Esophagus muscularis mucosa (tissue), 4 donors: ENCODE measurements at regions not wholly inside any gene's neighbourhood (a gene's known extent, or its start where the extent isn't known, plus 50 kb on each side); places are given as distances from the start of the nearest gene placed in this dataset.

Experiments used
- DNase-seq: peaks from one replicate; pipeline ENCODE4 v3.0.0-alpha.2; 2017; ENCODE audit errors: extremely low spot score
- H3K27ac ChIP-seq, 4 donors: fragments of 200-600 bp; sonication (generic); replicated peaks in 1 of 4; 1 replicate in 3 of 4; 2 replicates in 1 of 4; pipeline ENCODE4 v1.5.1; 2016 to 2019; ENCODE audit warnings: mild to moderate bottlenecking in 1 of 4
- H3K27me3 ChIP-seq, 4 donors: fragments of 200-600 bp; sonication (generic); one replicate each; pipeline versions ENCODE4 v1.5.1 to v1.6.0; 2016 to 2019
- H3K36me3 ChIP-seq, 4 donors: fragments of 200-600 bp; sonication (generic); one replicate each; pipeline ENCODE4 v1.5.1; 2016 to 2019
- H3K4me1 ChIP-seq, 4 donors: fragments of 200-600 bp; sonication (generic); one replicate each; pipeline ENCODE4 v1.5.1; 2016 to 2019
- H3K4me3 ChIP-seq, 4 donors: fragments of 200-600 bp; sonication (generic); 1 replicate in 2 of 4; 2 replicates in 2 of 4; pipeline ENCODE4 v1.5.1; 2016 to 2019; ENCODE audit warnings: mild to moderate bottlenecking in 4 of 4, moderate library complexity in 1 of 4
- H3K9me3 ChIP-seq, 4 donors: fragments of 200-600 bp; sonication (generic); 1 replicate in 3 of 4; 2 replicates in 1 of 4; pipeline ENCODE4 v1.5.1; 2016 to 2019
- CTCF ChIP-seq, 3 experiments: fragments of 200-600 bp in 2 of 3; fragments of 450-650 bp in 1 of 3; sonication (generic) in 2 of 3; IDR thresholded peaks; one replicate each; pipeline ENCODE4 v1.5.1; 2017 to 2019; ENCODE audit warnings: antibody characterized with exemption in 3 of 3, mild to moderate bottlenecking in 2 of 3, moderate library complexity in 1 of 3
- EP300 ChIP-seq: sonication (generic); formaldehyde crosslinking; IDR thresholded peaks from one replicate; pipeline ENCODE4 v1.6.1; 2017; ENCODE audit warnings: antibody characterized with exemption
- POLR2A ChIP-seq: fragments of 450-650 bp; IDR thresholded peaks from one replicate; pipeline ENCODE4 v1.6.1; 2017; ENCODE audit warnings: antibody characterized with exemption, moderate library complexity, mild to moderate bottlenecking, low read depth
- POLR2AphosphoS5 ChIP-seq, 2 donors: sonication (generic); formaldehyde crosslinking; IDR thresholded peaks; one replicate each; pipeline ENCODE4 v1.6.1; 2017; ENCODE audit warnings: antibody characterized with exemption in 2 of 2
- WGBS: methylation state at CpG from one replicate; pipeline ENCODE4 v1.1.5; 2018; 5-methylcytosine and 5-hydroxymethylcytosine counted together
- intact Hi-C: fragments of 100-400 bp; cut with DNase I; formaldehyde crosslinking; loops from one replicate; pipeline ENCODE4 v1.15.1; 2023

- intact Hi-C loops = no loop called here
- no peaks in the 10 kb centered on the region for H3K9me3 ChIP-seq
- 26% methylated on average over 3 of the region's 3 CpGs for WGBS
- no peak for TF ChIP-seq EP300
- no peaks in the 10 kb centered on the region for H3K36me3 ChIP-seq
- no peak overlapping the region for H3K27ac ChIP-seq
- no peaks in the 10 kb centered on the region for H3K4me1 ChIP-seq
- no peak overlapping the region for H3K4me3 ChIP-seq
- H3K27me3 ChIP-seq = no peaks in the 10 kb centered on the region
- DNase-seq = no peak
Observed at GRCh38 chr3:117567382-117567781, 857.8 kb downstream of the TUSC7 start.

GRCh38 chr3:117567906-117568305, 858.3 kb downstream of the TUSC7 start:
- no peaks in the 10 kb centered on the region for H3K27me3 ChIP-seq
- H3K9me3 ChIP-seq = no peaks in the 10 kb centered on the region
- intact Hi-C loops = no loop called here
- no peaks in the 10 kb centered on the region for H3K36me3 ChIP-seq
- no peak overlapping the region for H3K27ac ChIP-seq
- H3K4me1 ChIP-seq = no peaks in the 10 kb centered on the region
- no peak for DNase-seq
- no peak overlapping the region for H3K4me3 ChIP-seq
- TF ChIP-seq CTCF (IDR thresholded peaks at IDR 0.05) = no peak
- no peak for TF ChIP-seq POLR2A
- no peak for TF ChIP-seq POLR2AphosphoS5 (IDR thresholded peaks at IDR 0.05)
- no peak for TF ChIP-seq EP300

GRCh38 chr3:117572786-117573185, 863.2 kb downstream of the TUSC7 start:
- Histone ChIP-seq H3K27me3 (no peaks in the 10 kb centered on the region), H3K9me3 (no peaks in the 10 kb centered on the region), H3K4me1 (no peaks in the 10 kb centered on the region), H3K4me3 (no peak overlapping the region), H3K36me3 (no peaks in the 10 kb centered on the region), H3K27ac (no peak overlapping the region)
- DNase-seq = no peak
- intact Hi-C loops = no loop called here
- TF ChIP-seq EP300 = no peak
- TF ChIP-seq POLR2A = no peak
- no peak for TF ChIP-seq POLR2AphosphoS5 (IDR thresholded peaks at IDR 0.05)
- no peak for TF ChIP-seq CTCF (IDR thresholded peaks at IDR 0.05)
- 87% methylated on average over 1 of the region's 1 CpG for WGBS

DNA sequence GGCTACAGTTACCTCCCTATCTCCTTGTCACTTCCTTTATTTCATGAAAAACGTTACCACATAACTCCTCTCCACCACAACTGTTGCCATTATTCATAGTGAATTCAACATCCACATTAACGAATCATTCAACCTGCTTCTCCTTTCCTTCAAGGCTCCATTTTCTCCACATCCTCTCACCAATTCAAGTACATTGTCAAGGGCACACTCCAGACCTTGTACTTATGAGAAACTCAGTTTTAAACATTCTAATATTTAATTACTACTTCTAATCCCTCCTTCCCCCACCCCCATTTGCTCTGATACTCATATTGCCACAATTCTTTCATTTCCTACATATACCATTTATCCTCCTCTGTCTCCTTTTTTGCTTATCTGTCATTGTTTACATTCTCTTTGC, 871.2 kb downstream of the TUSC7 start:
- TF ChIP-seq CTCF (IDR thresholded peaks at IDR 0.05) = no peak
- TF ChIP-seq POLR2AphosphoS5 (IDR thresholded peaks at IDR 0.05) = no peak
- Histone ChIP-seq H3K27ac (no peak overlapping the region), H3K4me3 (no peak overlapping the region), H3K36me3 (no peaks in the 10 kb centered on the region), H3K9me3 (no peaks in the 10 kb centered on the region), H3K4me1 (no peaks in the 10 kb centered on the region), H3K27me3 (no peaks in the 10 kb centered on the region)
- WGBS = 70% methylated on average over 2 of the region's 2 CpGs
- intact Hi-C loops = no loop called here
- no peak for DNase-seq

DNA sequence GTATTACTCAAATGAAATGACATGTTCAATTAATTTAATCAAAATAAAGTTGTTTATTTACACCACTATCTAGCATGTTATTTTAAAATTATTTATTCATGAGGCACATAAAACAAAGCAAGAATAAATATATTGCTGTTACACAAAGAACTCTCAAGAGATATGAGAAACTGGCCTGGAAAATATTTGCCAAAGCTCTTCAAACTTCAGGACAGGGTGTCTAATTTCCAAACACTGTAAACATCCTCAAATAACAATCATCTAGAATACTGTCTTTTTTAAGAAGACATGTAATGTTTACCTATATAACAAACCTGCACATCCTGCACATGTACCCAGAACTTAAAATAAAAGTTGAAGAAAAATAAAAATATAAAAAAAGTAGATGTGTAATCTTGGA, 876.6 kb downstream of the TUSC7 start:
- TF ChIP-seq EP300 (no peak), CTCF (IDR thresholded peaks at IDR 0.05) (no peak), POLR2AphosphoS5 (IDR thresholded peaks at IDR 0.05) (no peak), POLR2A (no peak)
- intact Hi-C loops = no loop called here
- H3K36me3 ChIP-seq = no peaks in the 10 kb centered on the region
- no peaks in the 10 kb centered on the region for H3K27me3 ChIP-seq
- no peak overlapping the region for H3K4me3 ChIP-seq
- peaks cover 0 to 10% (median 0%) of the 10 kb centered on the region in 4 donors for H3K4me1 ChIP-seq
- no peaks in the 10 kb centered on the region for H3K9me3 ChIP-seq
- no peak for DNase-seq
- no peak overlapping the region for H3K27ac ChIP-seq
